A549 (cell line): ENCODE measurements at regions not wholly inside any gene's neighbourhood (a gene's known extent, or its start where the extent isn't known, plus 50 kb on each side); places are given as distances from the start of the nearest gene placed in this dataset.
"Not testable (repeated sequence)": the region's sequence is repeated elsewhere in the genome, so short reads cannot be mapped to it uniquely, and the experiment has no call there.

Experiments
- CHD4 ChIP-seq: fragments of 200-600 bp; sonication (generic); IDR thresholded peaks from 2 replicates; pipeline ENCODE4 v1.6.1; 2016; ENCODE audit warnings: antibody characterized with exemption, mild to moderate bottlenecking, borderline replicate concordance
- CTCF ChIP-seq: fragments of >200 bp; sonication (Bioruptor Twin); formaldehyde crosslinking; IDR thresholded peaks from 3 replicates; pipeline ENCODE4 v1.5.1; 2016
- EP300 ChIP-seq, 2 experiments: fragments of >200 bp; sonication (Bioruptor Twin); formaldehyde crosslinking; IDR thresholded peaks; 2 replicates in 1 of 2; 3 replicates in 1 of 2; pipeline ENCODE4 v1.6.1; 2016 to 2017
- JUNB ChIP-seq: fragments of >200 bp; sonication (Bioruptor Twin); formaldehyde crosslinking; IDR thresholded peaks from 2 replicates; pipeline ENCODE4 v1.6.1; 2016
- MAZ ChIP-seq: fragments of 150-350 bp; IDR thresholded peaks from 2 replicates; pipeline ENCODE4 v1.6.1; 2014; ENCODE audit warnings: antibody characterized with exemption, low read depth, low read length, borderline replicate concordance
- MYC ChIP-seq: IDR thresholded peaks from 2 replicates; pipeline ENCODE4 v1.6.1; 2012; ENCODE audit warnings: mild to moderate bottlenecking, inconsistent platforms, low read length, improper control_type of control experiment, borderline replicate concordance
- PBX3 ChIP-seq: IDR thresholded peaks from 2 replicates; pipeline ENCODE4 v1.6.1; 2012
- POLR2A ChIP-seq: IDR thresholded peaks from 2 replicates; pipeline ENCODE4 v1.6.1; 2012; ENCODE audit warnings: mild to moderate bottlenecking, low read length
- RAD21 ChIP-seq, 2 experiments: fragments of >200 bp in 1 of 2; sonication (Bioruptor Twin) in 1 of 2; formaldehyde crosslinking in 1 of 2; IDR thresholded peaks in 1 of 2; conservative IDR thresholded peaks in 1 of 2; 2 replicates in 1 of 2; 3 replicates in 1 of 2; pipeline ENCODE4 v1.6.1; 2012 to 2018; ENCODE audit warnings: inconsistent platforms in 1 of 2
- TF ChIP-seq, protein P1 (sequence below): IDR thresholded peaks from 2 replicates; pipeline ENCODE4 v1.6.1; 2012; ENCODE audit warnings: low read depth, borderline replicate concordance
- TF ChIP-seq, protein P2 (sequence below): fragments of 200-600 bp; sonication (generic); IDR thresholded peaks from 2 replicates; pipeline ENCODE4 v1.6.1; 2016; ENCODE audit warnings: antibody characterized with exemption, mild to moderate bottlenecking, moderate library complexity
- TF ChIP-seq, protein P3 (sequence below): fragments of 450-650 bp; IDR thresholded peaks from 2 replicates; pipeline ENCODE4 v1.6.1; 2014; ENCODE audit warnings: antibody characterized with exemption

- TF ChIP-seq, protein P1, sequence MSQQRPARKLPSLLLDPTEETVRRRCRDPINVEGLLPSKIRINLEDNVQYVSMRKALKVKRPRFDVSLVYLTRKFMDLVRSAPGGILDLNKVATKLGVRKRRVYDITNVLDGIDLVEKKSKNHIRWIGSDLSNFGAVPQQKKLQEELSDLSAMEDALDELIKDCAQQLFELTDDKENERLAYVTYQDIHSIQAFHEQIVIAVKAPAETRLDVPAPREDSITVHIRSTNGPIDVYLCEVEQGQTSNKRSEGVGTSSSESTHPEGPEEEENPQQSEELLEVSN, result not testable (repeated sequence)
- not testable (repeated sequence) for TF ChIP-seq POLR2A; PBX3; CTCF; JUNB; CHD4; EP300 (IDR thresholded peaks at IDR 0.05); MAZ; MYC; RAD21 (conservative IDR thresholded peaks at IDR 0.05 in 1 of 2, IDR thresholded peaks at IDR 0.05 in 1 of 2)
- TF ChIP-seq, protein P2, sequence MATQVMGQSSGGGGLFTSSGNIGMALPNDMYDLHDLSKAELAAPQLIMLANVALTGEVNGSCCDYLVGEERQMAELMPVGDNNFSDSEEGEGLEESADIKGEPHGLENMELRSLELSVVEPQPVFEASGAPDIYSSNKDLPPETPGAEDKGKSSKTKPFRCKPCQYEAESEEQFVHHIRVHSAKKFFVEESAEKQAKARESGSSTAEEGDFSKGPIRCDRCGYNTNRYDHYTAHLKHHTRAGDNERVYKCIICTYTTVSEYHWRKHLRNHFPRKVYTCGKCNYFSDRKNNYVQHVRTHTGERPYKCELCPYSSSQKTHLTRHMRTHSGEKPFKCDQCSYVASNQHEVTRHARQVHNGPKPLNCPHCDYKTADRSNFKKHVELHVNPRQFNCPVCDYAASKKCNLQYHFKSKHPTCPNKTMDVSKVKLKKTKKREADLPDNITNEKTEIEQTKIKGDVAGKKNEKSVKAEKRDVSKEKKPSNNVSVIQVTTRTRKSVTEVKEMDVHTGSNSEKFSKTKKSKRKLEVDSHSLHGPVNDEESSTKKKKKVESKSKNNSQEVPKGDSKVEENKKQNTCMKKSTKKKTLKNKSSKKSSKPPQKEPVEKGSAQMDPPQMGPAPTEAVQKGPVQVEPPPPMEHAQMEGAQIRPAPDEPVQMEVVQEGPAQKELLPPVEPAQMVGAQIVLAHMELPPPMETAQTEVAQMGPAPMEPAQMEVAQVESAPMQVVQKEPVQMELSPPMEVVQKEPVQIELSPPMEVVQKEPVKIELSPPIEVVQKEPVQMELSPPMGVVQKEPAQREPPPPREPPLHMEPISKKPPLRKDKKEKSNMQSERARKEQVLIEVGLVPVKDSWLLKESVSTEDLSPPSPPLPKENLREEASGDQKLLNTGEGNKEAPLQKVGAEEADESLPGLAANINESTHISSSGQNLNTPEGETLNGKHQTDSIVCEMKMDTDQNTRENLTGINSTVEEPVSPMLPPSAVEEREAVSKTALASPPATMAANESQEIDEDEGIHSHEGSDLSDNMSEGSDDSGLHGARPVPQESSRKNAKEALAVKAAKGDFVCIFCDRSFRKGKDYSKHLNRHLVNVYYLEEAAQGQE, result not testable (repeated sequence)
- TF ChIP-seq, protein P3, sequence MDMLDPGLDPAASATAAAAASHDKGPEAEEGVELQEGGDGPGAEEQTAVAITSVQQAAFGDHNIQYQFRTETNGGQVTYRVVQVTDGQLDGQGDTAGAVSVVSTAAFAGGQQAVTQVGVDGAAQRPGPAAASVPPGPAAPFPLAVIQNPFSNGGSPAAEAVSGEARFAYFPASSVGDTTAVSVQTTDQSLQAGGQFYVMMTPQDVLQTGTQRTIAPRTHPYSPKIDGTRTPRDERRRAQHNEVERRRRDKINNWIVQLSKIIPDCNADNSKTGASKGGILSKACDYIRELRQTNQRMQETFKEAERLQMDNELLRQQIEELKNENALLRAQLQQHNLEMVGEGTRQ, result not testable (repeated sequence)
Measured at GRCh38 chr6:122944936-122945335, 51.1 kb upstream of the CLVS2 start.
